DOHH2 (cell line): ENCODE measurements at regions not wholly inside any gene's neighbourhood (a gene's known extent, or its start where the extent isn't known, plus 50 kb on each side); places are given as distances from the start of the nearest gene placed in this dataset.

Source experiments
- H3F3A ChIP-seq: fragments of 200-600 bp; sonication (generic), shearing (Covaris generic); 2 replicates; pipeline ENCODE4 v1.6.0; 2016; ENCODE audit warnings: antibody characterized with exemption, mild to moderate bottlenecking; ENCODE audit not compliant: control insufficient read depth, insufficient read depth
- H3K27ac ChIP-seq: fragments of 200-600 bp; sonication (generic); 2 replicates; pipeline ENCODE4 v1.5.1; 2014; ENCODE audit warnings: low read depth, mild to moderate bottlenecking, low read length, moderate library complexity
- H3K27me3 ChIP-seq: fragments of 200-600 bp; sonication (generic); 2 replicates; pipeline ENCODE4 v1.6.1; 2014; ENCODE audit warnings: mild to moderate bottlenecking, low read length, mixed read lengths; ENCODE audit not compliant: control insufficient read depth
- H3K36me3 ChIP-seq: fragments of 200-600 bp; sonication (generic); 2 replicates; pipeline ENCODE4 v1.6.1; 2014; ENCODE audit warnings: mild to moderate bottlenecking, low read length, moderate library complexity, mixed read lengths; ENCODE audit not compliant: control insufficient read depth
- H3K4me1 ChIP-seq: fragments of 200-600 bp; sonication (generic); 2 replicates; pipeline ENCODE4 v1.6.1; 2014; ENCODE audit warnings: mild to moderate bottlenecking, low read length, mixed read lengths; ENCODE audit not compliant: control insufficient read depth
- H3K4me2 ChIP-seq: fragments of 200-600 bp; sonication (generic); 2 replicates; pipeline ENCODE4 v1.6.0; 2014; ENCODE audit warnings: mild to moderate bottlenecking, low read length, moderate library complexity
- H3K4me3 ChIP-seq: fragments of 200-600 bp; sonication (generic); 2 replicates; pipeline ENCODE4 v1.5.1; 2014; ENCODE audit warnings: mild to moderate bottlenecking, low read length, mixed read lengths
- H3K79me2 ChIP-seq: fragments of 200-600 bp; sonication (generic); 2 replicates; pipeline ENCODE4 v1.6.1; 2014; ENCODE audit warnings: mild to moderate bottlenecking, low read length, mixed read lengths; ENCODE audit not compliant: control insufficient read depth
- H3K9me2 ChIP-seq: fragments of 200-600 bp; sonication (generic); replicated peaks from 2 replicates; pipeline ENCODE4 v1.6.1; 2014; ENCODE audit warnings: mild to moderate bottlenecking, low read length, mixed read lengths; ENCODE audit not compliant: control insufficient read depth
- H3K9me3 ChIP-seq: fragments of 200-600 bp; sonication (generic); 2 replicates; pipeline ENCODE4 v1.6.1; 2014; ENCODE audit warnings: antibody characterized with exemption, low read length, mixed read lengths; ENCODE audit not compliant: control insufficient read depth, insufficient read depth
- H4K20me1 ChIP-seq: fragments of 200-600 bp; sonication (generic); 2 replicates; pipeline ENCODE4 v1.6.0; 2014; ENCODE audit warnings: low read depth, mild to moderate bottlenecking, antibody characterized with exemption, low read length, moderate library complexity; ENCODE audit not compliant: control insufficient read depth, insufficient read depth
- CTCF ChIP-seq: fragments of 200-600 bp; sonication (generic); IDR thresholded peaks from one replicate; pipeline ENCODE4 v1.5.1; 2014; ENCODE audit warnings: antibody characterized with exemption, mild to moderate bottlenecking, low read depth, low read length; ENCODE audit not compliant: poor library complexity, severe bottlenecking
- EZH2phosphoT487 ChIP-seq: fragments of 200-600 bp; sonication (generic); IDR thresholded peaks from 2 replicates; pipeline ENCODE4 v1.6.1; 2017; ENCODE audit warnings: borderline replicate concordance, mild to moderate bottlenecking, antibody characterized with exemption, low read length, moderate library complexity, mixed read lengths

- Histone ChIP-seq H3K79me2 (no peaks in the 10 kb centered on the region), H3K4me1 (no peaks in the 10 kb centered on the region), H3K27me3 (no peaks in the 10 kb centered on the region), H3K36me3 (no peaks in the 10 kb centered on the region), H3K9me3 (no peaks in the 10 kb centered on the region), H3K27ac (no peak overlapping the region), H4K20me1 (no peaks in the 10 kb centered on the region), H3K9me2 (no peaks in the 10 kb centered on the region), H3F3A (no peaks in the 10 kb centered on the region), H3K4me2 (no peak overlapping the region), H3K4me3 (no peak overlapping the region)
- TF ChIP-seq EZH2phosphoT487, result no peak
- no peak for TF ChIP-seq CTCF
Measured at GRCh38 chr10:44308935-44309334, 76.0 kb downstream of the CXCL12 start.

- Histone ChIP-seq H3K27ac (no peak overlapping the region), H3K4me3 (no peak overlapping the region), H4K20me1 (no peaks in the 10 kb centered on the region), H3K27me3 (no peaks in the 10 kb centered on the region), H3F3A (no peaks in the 10 kb centered on the region), H3K4me2 (no peak overlapping the region), H3K36me3 (no peaks in the 10 kb centered on the region), H3K79me2 (no peaks in the 10 kb centered on the region), H3K4me1 (no peaks in the 10 kb centered on the region), H3K9me2 (no peaks in the 10 kb centered on the region), H3K9me3 (no peaks in the 10 kb centered on the region)
- TF ChIP-seq EZH2phosphoT487 (no peak), CTCF (no peak)
Measured at GRCh38 chr10:44307691-44308090, 77.2 kb downstream of the CXCL12 start.

- no peaks in the 10 kb centered on the region for H3F3A ChIP-seq
- peak; percentile 22 for TF ChIP-seq CTCF
- no peak for TF ChIP-seq EZH2phosphoT487
- H3K9me3 ChIP-seq, result no peaks in the 10 kb centered on the region
- H3K36me3 ChIP-seq, result no peaks in the 10 kb centered on the region
- no peak overlapping the region for H3K4me3 ChIP-seq
- H3K27me3 ChIP-seq, result no peaks in the 10 kb centered on the region
- no peaks in the 10 kb centered on the region for H3K79me2 ChIP-seq
- H3K9me2 ChIP-seq, result no peaks in the 10 kb centered on the region
- no peak overlapping the region for H3K4me2 ChIP-seq
- H3K4me1 ChIP-seq, result no peaks in the 10 kb centered on the region
- H4K20me1 ChIP-seq, result no peaks in the 10 kb centered on the region
- H3K27ac ChIP-seq, result no peak overlapping the region
Measured at GRCh38 chr10:44306762-44307161, 78.1 kb downstream of the CXCL12 start.
